ENCODE measurements at regions not wholly inside any gene's neighbourhood (a gene's known extent, or its start where the extent isn't known, plus 50 kb on each side); places are given as distances from the start of the nearest gene placed in this dataset.

DNA sequence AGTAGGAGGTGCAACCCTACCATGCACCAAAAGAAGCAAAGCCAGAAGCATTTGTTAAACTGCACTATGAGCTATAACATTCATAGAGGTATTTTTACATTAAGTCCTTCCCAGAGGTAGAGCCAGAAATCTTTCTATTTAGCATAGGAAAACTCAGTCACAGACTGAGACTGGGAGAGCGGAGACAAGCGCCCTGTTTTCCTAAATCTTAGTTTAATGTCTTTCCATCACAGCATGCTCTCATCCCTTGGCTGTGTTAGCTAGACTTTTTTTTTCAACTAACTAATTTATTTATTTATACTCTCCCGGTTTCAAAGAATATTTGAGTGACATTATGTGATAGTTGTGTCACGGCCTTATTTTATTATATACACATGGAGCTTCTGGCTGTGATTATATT is 304.1 kb downstream of the LMX1A start:
- TF ChIP-seq, protein P1, sequence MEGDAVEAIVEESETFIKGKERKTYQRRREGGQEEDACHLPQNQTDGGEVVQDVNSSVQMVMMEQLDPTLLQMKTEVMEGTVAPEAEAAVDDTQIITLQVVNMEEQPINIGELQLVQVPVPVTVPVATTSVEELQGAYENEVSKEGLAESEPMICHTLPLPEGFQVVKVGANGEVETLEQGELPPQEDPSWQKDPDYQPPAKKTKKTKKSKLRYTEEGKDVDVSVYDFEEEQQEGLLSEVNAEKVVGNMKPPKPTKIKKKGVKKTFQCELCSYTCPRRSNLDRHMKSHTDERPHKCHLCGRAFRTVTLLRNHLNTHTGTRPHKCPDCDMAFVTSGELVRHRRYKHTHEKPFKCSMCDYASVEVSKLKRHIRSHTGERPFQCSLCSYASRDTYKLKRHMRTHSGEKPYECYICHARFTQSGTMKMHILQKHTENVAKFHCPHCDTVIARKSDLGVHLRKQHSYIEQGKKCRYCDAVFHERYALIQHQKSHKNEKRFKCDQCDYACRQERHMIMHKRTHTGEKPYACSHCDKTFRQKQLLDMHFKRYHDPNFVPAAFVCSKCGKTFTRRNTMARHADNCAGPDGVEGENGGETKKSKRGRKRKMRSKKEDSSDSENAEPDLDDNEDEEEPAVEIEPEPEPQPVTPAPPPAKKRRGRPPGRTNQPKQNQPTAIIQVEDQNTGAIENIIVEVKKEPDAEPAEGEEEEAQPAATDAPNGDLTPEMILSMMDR (conservative IDR thresholded peaks at IDR 0.05 in 1 of 2, IDR thresholded peaks at IDR 0.05 in 1 of 2; ENCODE audit: extremely low read depth in 1 of 2, insufficient read depth in 1 of 2, low read depth in 1 of 2, low read length in 2 of 2), result no peak
- TF ChIP-seq EZH2 (IDR thresholded peaks at IDR 0.05; ENCODE audit: borderline replicate concordance, low read length), result no peak

Data from mammary epithelial cell (primary cell).